ENCODE measurements at regions not wholly inside any gene's neighbourhood (a gene's known extent, or its start where the extent isn't known, plus 50 kb on each side); places are given as distances from the start of the nearest gene placed in this dataset.

GRCh38 chr13:58955546-58956385 is 1208.0 kb downstream of the DIAPH3 start:
- TF ChIP-seq, protein P1, sequence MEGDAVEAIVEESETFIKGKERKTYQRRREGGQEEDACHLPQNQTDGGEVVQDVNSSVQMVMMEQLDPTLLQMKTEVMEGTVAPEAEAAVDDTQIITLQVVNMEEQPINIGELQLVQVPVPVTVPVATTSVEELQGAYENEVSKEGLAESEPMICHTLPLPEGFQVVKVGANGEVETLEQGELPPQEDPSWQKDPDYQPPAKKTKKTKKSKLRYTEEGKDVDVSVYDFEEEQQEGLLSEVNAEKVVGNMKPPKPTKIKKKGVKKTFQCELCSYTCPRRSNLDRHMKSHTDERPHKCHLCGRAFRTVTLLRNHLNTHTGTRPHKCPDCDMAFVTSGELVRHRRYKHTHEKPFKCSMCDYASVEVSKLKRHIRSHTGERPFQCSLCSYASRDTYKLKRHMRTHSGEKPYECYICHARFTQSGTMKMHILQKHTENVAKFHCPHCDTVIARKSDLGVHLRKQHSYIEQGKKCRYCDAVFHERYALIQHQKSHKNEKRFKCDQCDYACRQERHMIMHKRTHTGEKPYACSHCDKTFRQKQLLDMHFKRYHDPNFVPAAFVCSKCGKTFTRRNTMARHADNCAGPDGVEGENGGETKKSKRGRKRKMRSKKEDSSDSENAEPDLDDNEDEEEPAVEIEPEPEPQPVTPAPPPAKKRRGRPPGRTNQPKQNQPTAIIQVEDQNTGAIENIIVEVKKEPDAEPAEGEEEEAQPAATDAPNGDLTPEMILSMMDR (conservative IDR thresholded peaks at IDR 0.05 in 1 of 2, IDR thresholded peaks at IDR 0.05 in 1 of 2; ENCODE audit: extremely low read depth in 1 of 2, insufficient read depth in 1 of 2, low read depth in 1 of 2, low read length in 2 of 2): no peak
- no peak for TF ChIP-seq EZH2 (IDR thresholded peaks at IDR 0.05; ENCODE audit: borderline replicate concordance, low read length)

Measured in mammary epithelial cell (primary cell).